Ishikawa (cell line): ENCODE measurements at regions not wholly inside any gene's neighbourhood (a gene's known extent, or its start where the extent isn't known, plus 50 kb on each side); places are given as distances from the start of the nearest gene placed in this dataset.

Experiments
- CEBPB ChIP-seq: IDR thresholded peaks from 2 replicates; pipeline ENCODE4 v1.6.1; 2012
- EGR1 ChIP-seq: IDR thresholded peaks from 2 replicates; pipeline ENCODE4 v1.6.1; 2012
- EP300 ChIP-seq: IDR thresholded peaks from 2 replicates; pipeline ENCODE4 v1.6.1; 2012; ENCODE audit warnings: borderline replicate concordance
- FOXM1 ChIP-seq: IDR thresholded peaks from 2 replicates; pipeline ENCODE4 v1.6.1; 2012; ENCODE audit warnings: low read depth, borderline replicate concordance
- NFIC ChIP-seq: IDR thresholded peaks from 2 replicates; pipeline ENCODE4 v1.6.1; 2012
- RAD21 ChIP-seq: IDR thresholded peaks from 2 replicates; pipeline ENCODE4 v1.6.1; 2012; ENCODE audit warnings: low read depth
- YY1 ChIP-seq: IDR thresholded peaks from 2 replicates; pipeline ENCODE4 v1.6.1; 2012; ENCODE audit warnings: low read depth
- TF ChIP-seq, protein P1 (sequence below): IDR thresholded peaks from 2 replicates; pipeline ENCODE4 v1.6.1; 2012; ENCODE audit warnings: low read depth, mild to moderate bottlenecking

DNA sequence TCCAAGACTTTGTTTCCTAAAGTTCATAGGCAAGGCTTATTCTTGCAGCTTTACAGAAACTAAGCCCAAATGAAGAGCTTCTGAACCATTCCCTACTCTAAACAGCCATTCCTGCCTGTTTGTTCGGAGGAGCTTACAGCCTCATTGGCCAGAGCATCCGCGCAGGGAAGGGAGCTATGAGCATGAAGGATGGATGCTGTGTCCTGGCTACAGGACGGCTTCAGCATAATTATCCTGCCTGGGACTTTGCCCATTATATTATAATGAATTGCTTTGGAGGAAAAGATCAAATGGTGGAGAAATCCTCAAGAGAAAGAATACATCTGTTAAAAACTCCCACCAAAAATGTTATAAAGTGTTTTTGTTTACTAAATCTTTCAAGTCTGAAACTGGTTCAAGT lies 378.2 kb upstream of the BTBD3 start:
- TF ChIP-seq, protein P1, sequence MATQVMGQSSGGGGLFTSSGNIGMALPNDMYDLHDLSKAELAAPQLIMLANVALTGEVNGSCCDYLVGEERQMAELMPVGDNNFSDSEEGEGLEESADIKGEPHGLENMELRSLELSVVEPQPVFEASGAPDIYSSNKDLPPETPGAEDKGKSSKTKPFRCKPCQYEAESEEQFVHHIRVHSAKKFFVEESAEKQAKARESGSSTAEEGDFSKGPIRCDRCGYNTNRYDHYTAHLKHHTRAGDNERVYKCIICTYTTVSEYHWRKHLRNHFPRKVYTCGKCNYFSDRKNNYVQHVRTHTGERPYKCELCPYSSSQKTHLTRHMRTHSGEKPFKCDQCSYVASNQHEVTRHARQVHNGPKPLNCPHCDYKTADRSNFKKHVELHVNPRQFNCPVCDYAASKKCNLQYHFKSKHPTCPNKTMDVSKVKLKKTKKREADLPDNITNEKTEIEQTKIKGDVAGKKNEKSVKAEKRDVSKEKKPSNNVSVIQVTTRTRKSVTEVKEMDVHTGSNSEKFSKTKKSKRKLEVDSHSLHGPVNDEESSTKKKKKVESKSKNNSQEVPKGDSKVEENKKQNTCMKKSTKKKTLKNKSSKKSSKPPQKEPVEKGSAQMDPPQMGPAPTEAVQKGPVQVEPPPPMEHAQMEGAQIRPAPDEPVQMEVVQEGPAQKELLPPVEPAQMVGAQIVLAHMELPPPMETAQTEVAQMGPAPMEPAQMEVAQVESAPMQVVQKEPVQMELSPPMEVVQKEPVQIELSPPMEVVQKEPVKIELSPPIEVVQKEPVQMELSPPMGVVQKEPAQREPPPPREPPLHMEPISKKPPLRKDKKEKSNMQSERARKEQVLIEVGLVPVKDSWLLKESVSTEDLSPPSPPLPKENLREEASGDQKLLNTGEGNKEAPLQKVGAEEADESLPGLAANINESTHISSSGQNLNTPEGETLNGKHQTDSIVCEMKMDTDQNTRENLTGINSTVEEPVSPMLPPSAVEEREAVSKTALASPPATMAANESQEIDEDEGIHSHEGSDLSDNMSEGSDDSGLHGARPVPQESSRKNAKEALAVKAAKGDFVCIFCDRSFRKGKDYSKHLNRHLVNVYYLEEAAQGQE = no peak
- TF ChIP-seq EP300 (no peak), FOXM1 (no peak), EGR1 (no peak), NFIC (no peak), CEBPB (no peak), YY1 (no peak), RAD21 (no peak)
